22Rv1 (cell line): ENCODE measurements at regions not wholly inside any gene's neighbourhood (a gene's known extent, or its start where the extent isn't known, plus 50 kb on each side); places are given as distances from the start of the nearest gene placed in this dataset.

Experiments used
- ZFX ChIP-seq: fragments of 450-650 bp; IDR thresholded peaks from 2 replicates; pipeline ENCODE4 v1.6.1; 2017; ENCODE audit warnings: antibody characterized with exemption, borderline replicate concordance
- TF ChIP-seq, protein P1 (sequence below): fragments of 450-650 bp; IDR thresholded peaks from 2 replicates; pipeline ENCODE4 v1.5.1; 2017; ENCODE audit warnings: mild to moderate bottlenecking

DNA sequence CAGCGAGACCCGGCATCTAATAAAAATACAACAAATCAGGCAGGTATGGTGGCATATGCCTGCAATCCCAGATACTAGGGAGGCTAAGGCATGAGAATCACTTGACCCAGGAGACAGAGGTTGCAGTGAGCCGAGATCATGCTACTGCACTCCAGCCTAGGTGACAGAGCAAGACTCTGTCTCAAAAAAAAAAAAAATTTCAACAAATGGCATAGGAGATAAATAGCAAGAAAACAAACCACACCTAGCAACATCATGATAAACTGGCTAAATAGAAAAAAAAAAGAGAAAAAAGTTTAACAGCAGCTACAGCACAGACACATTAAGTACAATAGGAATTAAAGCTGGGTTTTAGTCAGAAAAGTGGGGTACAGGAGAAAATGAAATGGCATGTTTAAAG lies 1034.6 kb upstream of the LRRN3 start:
- TF ChIP-seq, protein P1, sequence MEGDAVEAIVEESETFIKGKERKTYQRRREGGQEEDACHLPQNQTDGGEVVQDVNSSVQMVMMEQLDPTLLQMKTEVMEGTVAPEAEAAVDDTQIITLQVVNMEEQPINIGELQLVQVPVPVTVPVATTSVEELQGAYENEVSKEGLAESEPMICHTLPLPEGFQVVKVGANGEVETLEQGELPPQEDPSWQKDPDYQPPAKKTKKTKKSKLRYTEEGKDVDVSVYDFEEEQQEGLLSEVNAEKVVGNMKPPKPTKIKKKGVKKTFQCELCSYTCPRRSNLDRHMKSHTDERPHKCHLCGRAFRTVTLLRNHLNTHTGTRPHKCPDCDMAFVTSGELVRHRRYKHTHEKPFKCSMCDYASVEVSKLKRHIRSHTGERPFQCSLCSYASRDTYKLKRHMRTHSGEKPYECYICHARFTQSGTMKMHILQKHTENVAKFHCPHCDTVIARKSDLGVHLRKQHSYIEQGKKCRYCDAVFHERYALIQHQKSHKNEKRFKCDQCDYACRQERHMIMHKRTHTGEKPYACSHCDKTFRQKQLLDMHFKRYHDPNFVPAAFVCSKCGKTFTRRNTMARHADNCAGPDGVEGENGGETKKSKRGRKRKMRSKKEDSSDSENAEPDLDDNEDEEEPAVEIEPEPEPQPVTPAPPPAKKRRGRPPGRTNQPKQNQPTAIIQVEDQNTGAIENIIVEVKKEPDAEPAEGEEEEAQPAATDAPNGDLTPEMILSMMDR: no peak
- no peak for TF ChIP-seq ZFX
